RPMI7951 (cell line): ENCODE measurements at regions not wholly inside any gene's neighbourhood (a gene's known extent, or its start where the extent isn't known, plus 50 kb on each side); places are given as distances from the start of the nearest gene placed in this dataset.
"Not testable (repeated sequence)": the region's sequence is repeated elsewhere in the genome, so short reads cannot be mapped to it uniquely, and the experiment has no call there.

Experiments
- DNase-seq: peaks from one replicate; pipeline ENCODE4 v3.0.0-alpha.2; 2012; ENCODE audit warnings: low read depth

DNA sequence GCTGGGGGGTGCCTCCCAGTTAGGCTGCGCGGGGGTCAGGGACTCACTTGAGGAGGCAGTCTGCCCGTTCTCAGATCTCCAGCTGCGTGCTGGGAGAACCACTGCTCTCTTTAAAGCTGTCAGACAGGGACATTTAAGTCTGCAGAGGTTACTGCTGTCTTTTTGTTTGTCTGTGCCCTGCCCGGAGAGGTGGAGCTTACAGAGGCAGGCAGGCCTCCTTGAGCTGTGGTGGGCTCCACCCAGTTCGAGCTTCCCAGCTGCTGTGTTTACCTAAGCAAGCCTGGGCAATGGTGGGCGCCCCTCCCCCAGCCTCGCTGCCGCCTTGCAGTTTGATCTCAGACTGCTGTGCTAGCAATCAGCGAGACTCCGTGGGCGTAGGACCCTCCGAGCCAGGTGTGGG is 584.2 kb upstream of the SLC39A10 start:
- DNase-seq: not testable (repeated sequence)

- no peak for DNase-seq
Observed at GRCh38 chr2:195057001-195057400, 600.0 kb upstream of the SLC39A10 start.

- DNase-seq: no peak
Observed at GRCh38 chr2:195055996-195056395, 601.0 kb upstream of the SLC39A10 start.

- DNase-seq: no peak
Observed at GRCh38 chr2:195051401-195051800, 605.6 kb upstream of the SLC39A10 start.

GRCh38 chr2:195049372-195050031 is 607.5 kb upstream of the SLC39A10 start:
- DNase-seq: no peak

DNA sequence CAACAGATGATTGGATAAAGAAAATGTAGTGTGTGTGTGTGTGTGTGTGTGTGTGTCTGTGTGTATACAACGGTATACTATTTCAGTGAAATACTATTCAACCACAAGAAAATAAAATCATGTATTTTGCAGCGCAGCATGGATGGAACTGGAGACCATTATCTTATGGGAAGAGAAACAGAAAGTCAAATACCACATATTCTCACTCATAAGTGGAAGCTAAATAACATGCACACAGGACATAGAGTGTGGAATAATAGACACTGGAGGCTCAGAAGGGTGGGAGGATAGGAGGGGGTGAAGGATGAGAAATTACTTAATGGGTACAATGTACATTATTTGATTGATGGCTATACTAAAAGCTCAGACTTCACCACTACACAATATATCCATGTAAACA is 609.1 kb upstream of the SLC39A10 start:
- no peak for DNase-seq

DNA sequence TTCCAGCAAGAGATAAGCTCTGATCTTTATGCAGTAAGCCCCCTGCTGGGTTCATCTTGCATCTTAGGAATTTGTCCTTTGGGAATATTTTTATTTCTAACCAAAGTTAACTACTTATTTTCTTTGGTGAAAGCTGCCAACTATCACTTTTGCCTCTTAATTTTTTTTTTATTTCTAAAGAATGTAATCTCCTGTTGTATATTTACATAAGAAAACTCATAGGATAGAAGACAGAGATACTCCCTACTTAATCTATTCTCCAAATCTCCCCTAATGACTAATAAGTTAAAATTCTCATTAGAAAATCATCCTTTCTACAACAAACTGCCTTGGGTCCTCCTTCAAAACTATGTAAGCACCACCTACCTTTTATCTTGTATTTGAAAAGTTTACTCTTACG is 612.2 kb upstream of the SLC39A10 start:
- DNase-seq: no peak

GRCh38 chr2:195038153-195038552 is 618.9 kb upstream of the SLC39A10 start:
- no peak for DNase-seq

- DNase-seq: no peak
Observed at GRCh38 chr2:195037045-195037444, 620.0 kb upstream of the SLC39A10 start.

DNA sequence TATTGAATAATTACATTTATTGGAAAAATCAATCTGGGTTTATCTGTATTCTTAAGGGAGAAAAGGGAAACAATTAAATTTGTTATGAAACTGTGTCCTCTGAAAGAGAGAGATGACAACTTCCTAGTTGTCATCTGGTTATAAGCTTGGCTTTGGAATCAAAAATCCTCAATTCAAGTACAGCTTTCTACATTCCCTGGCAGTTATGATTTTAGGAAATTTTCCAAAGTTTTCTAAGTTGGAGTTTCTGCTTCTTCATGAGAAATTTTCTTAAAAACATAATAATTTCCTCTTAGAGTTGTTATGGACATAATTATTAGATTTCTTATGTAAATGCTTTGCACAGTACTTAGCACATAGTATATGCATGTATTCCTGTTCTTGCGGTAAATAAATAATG is 625.6 kb upstream of the SLC39A10 start:
- no peak for DNase-seq

- DNase-seq: no peak
Observed at GRCh38 chr2:195029804-195030654, 627.0 kb upstream of the SLC39A10 start.

GRCh38 chr2:195027947-195028346 is 629.1 kb upstream of the SLC39A10 start:
- no peak for DNase-seq

- no peak for DNase-seq
Observed at GRCh38 chr2:195026261-195026660, 630.8 kb upstream of the SLC39A10 start.

DNA sequence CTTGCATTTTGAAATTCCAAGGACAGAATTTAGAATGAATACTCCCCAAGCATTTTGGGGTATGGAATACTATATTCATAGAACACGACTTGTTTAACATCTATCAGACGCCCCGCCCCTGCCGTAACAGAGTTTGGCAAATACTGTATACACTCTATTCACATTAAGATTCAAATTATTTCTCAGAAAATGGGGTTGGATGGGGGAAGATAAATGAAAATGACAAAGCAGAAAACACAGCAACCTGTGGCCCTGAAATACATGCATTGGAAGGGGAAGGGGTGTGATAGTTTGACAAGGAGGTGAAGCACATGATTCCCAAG is 634.6 kb upstream of the SLC39A10 start:
- no peak for DNase-seq

DNA sequence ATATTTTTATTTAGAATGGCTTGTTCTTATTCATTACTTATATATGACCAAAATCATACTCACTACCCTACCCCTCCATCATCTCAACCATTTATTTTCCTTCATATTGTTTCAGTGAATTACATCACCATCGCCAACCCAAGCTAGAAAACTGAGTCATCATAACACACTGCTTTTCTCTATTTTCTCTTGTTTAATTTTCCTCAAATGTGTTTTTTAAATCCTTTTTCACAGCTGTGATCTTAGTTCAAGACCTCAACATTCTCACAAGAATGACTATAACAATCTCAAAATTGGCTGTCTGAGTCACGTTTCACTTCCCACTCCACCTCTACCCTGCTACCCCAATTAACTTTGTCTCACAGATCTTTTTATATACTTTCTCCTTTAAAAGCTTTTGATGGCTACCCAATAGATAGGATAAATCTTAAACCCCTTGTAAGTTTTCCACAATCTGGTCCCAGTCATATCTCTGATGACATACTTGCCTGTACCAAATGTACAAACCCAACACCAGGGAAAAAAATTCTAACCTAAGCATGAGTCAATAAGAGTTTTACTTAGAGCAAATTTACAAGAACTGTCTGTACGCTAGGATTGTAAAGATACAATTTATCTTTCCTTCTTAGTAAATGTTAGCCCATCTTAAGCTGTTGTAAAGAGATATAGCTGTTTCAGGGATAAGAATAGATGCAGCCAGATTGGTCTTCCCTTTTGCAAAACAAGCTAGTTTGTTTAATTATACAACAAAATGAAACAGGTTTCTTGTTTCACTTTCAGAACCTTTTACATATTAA is 635.1 kb upstream of the SLC39A10 start:
- no peak for DNase-seq

DNA sequence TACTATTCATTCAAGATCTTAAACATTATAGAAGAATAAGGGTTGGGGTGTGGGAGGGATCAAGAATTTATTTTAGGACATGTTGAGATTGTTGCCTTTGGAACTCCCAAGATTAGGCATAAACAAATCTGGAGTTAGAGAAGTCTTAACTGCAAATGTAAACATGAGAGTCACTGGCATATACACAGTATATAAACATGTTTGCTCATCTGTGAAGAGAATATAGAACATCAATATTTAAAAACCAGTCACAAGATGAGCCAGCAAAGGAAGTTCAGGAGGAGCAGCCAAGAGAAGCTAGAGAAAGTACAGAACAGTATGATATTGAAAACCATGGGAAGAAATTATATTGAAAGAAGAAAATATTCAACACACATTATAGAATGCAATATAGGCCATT is 638.6 kb upstream of the SLC39A10 start:
- DNase-seq: no peak

DNA sequence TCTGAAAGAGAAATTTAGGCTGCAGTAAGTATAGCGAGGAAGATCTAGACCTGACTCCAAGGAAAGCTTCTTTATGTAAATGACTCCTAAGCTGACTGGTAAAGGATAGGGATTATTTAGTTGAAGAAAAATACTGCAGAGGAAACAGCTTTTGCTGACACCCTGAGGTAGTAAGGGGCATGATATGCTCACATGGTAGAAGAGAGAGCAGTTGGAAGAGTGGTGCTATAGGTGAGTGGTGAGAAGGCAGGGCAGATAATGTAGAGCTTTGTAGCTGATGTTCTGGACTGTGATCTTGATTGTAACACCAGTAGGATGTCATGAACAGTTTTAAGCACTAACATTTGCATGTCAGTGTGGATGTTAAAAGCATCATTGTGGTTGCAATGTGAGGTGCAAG is 639.1 kb upstream of the SLC39A10 start:
- DNase-seq: no peak

- DNase-seq: peak; percentile 10
Observed at GRCh38 chr2:195016841-195017240, 640.2 kb upstream of the SLC39A10 start.

GRCh38 chr2:195009202-195009601 is 647.8 kb upstream of the SLC39A10 start:
- DNase-seq: peak; percentile 17

GRCh38 chr2:195006856-195007255 is 650.2 kb upstream of the SLC39A10 start:
- no peak for DNase-seq

GRCh38 chr2:195003881-195004471 is 653.0 kb upstream of the SLC39A10 start:
- no peak for DNase-seq

- no peak for DNase-seq
Observed at GRCh38 chr2:195001924-195002323, 655.1 kb upstream of the SLC39A10 start.
